Stomach (tissue), 4 donors: ENCODE measurements at regions not wholly inside any gene's neighbourhood (a gene's known extent, or its start where the extent isn't known, plus 50 kb on each side); places are given as distances from the start of the nearest gene placed in this dataset.

Experiments used
- CTCF ChIP-seq, 7 experiments: fragments of 450-650 bp in 4 of 7; fragments of 200-600 bp in 3 of 7; sonication (generic) in 3 of 7; IDR thresholded peaks; one replicate each; pipeline ENCODE4 v1.5.1; 2016 to 2019; ENCODE audit warnings: antibody characterized with exemption in 7 of 7, control low read depth in 2 of 7, mild to moderate bottlenecking in 1 of 7
- EP300 ChIP-seq: sonication (generic); formaldehyde crosslinking; IDR thresholded peaks from one replicate; pipeline ENCODE4 v1.6.1; 2017; ENCODE audit warnings: antibody characterized with exemption
- POLR2A ChIP-seq, 4 donors: fragments of 450-650 bp; IDR thresholded peaks; one replicate each; pipeline ENCODE4 v1.6.1; 2016; ENCODE audit warnings: antibody characterized with exemption in 4 of 4, control low read depth in 2 of 4, mild to moderate bottlenecking in 1 of 4, moderate library complexity in 1 of 4
- POLR2AphosphoS5 ChIP-seq, 3 donors: sonication (generic); formaldehyde crosslinking; IDR thresholded peaks; one replicate each; pipeline ENCODE4 v1.6.1; 2016; ENCODE audit warnings: antibody characterized with exemption in 3 of 3

- TF ChIP-seq POLR2A (IDR thresholded peaks at IDR 0.05) (no peak), CTCF (IDR thresholded peaks at IDR 0.05) (no peak), EP300 (no peak), POLR2AphosphoS5 (IDR thresholded peaks at IDR 0.05) (no peak)
Measured at GRCh38 chr7:152568972-152569371, 107.0 kb downstream of the XRCC2 start.
